ENCODE measurements at regions not wholly inside any gene's neighbourhood (a gene's known extent, or its start where the extent isn't known, plus 50 kb on each side); places are given as distances from the start of the nearest gene placed in this dataset.

GRCh38 chr2:20539776-20540586 lies 93.1 kb downstream of the RHOB start:
- TF ChIP-seq MYC (IDR thresholded peaks at IDR 0.05; ENCODE audit: low read depth, low read length) (no peak), FOS (IDR thresholded peaks at IDR 0.05; ENCODE audit: borderline replicate concordance, insufficient read depth, low read length) (no peak)
- TF ChIP-seq, protein P1, sequence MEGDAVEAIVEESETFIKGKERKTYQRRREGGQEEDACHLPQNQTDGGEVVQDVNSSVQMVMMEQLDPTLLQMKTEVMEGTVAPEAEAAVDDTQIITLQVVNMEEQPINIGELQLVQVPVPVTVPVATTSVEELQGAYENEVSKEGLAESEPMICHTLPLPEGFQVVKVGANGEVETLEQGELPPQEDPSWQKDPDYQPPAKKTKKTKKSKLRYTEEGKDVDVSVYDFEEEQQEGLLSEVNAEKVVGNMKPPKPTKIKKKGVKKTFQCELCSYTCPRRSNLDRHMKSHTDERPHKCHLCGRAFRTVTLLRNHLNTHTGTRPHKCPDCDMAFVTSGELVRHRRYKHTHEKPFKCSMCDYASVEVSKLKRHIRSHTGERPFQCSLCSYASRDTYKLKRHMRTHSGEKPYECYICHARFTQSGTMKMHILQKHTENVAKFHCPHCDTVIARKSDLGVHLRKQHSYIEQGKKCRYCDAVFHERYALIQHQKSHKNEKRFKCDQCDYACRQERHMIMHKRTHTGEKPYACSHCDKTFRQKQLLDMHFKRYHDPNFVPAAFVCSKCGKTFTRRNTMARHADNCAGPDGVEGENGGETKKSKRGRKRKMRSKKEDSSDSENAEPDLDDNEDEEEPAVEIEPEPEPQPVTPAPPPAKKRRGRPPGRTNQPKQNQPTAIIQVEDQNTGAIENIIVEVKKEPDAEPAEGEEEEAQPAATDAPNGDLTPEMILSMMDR (IDR thresholded peaks at IDR 0.05; ENCODE audit: extremely low read depth in 1 of 2, insufficient read depth in 1 of 2, low read depth in 1 of 2, low read length in 2 of 2) = no peak
- TF ChIP-seq, protein P2, sequence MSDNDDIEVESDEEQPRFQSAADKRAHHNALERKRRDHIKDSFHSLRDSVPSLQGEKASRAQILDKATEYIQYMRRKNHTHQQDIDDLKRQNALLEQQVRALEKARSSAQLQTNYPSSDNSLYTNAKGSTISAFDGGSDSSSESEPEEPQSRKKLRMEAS (IDR thresholded peaks at IDR 0.05; ENCODE audit: insufficient read depth, insufficient read length) = no peak

Data from endothelial cell of umbilical vein (primary cell).